ENCODE measurements at regions not wholly inside any gene's neighbourhood (a gene's known extent, or its start where the extent isn't known, plus 50 kb on each side); places are given as distances from the start of the nearest gene placed in this dataset.

- no peak for DNase-seq (ENCODE audit: low read depth)
Measured at GRCh38 chr2:239619369-239619768, 218.5 kb upstream of the HDAC4 start.

GRCh38 chr2:239616729-239617128, 215.9 kb upstream of the HDAC4 start:
- no peak for DNase-seq (ENCODE audit: low read depth)

- DNase-seq (ENCODE audit: low read depth) = no peak
Measured at GRCh38 chr2:239612133-239612532, 211.3 kb upstream of the HDAC4 start.

- DNase-seq (ENCODE audit: low read depth) = no peak
Measured at GRCh38 chr2:239611222-239611795, 210.5 kb upstream of the HDAC4 start.

- no peak for DNase-seq (ENCODE audit: low read depth)
Measured at GRCh38 chr2:239610457-239611221, 209.8 kb upstream of the HDAC4 start.

- no peak for DNase-seq (ENCODE audit: low read depth)
Measured at GRCh38 chr2:239609607-239610310, 208.9 kb upstream of the HDAC4 start.

- DNase-seq (ENCODE audit: low read depth) = no peak
Measured at GRCh38 chr2:239609162-239609561, 208.3 kb upstream of the HDAC4 start.

- no peak for DNase-seq (ENCODE audit: low read depth)
Measured at GRCh38 chr2:239608723-239609122, 207.9 kb upstream of the HDAC4 start.

GRCh38 chr2:239608260-239608659, 207.4 kb upstream of the HDAC4 start:
- no peak for DNase-seq (ENCODE audit: low read depth)

- no peak for DNase-seq (ENCODE audit: low read depth)
Measured at GRCh38 chr2:239607517-239608191, 206.8 kb upstream of the HDAC4 start.

GRCh38 chr2:239606741-239607516, 206.1 kb upstream of the HDAC4 start:
- no peak for DNase-seq (ENCODE audit: low read depth)

- DNase-seq (ENCODE audit: low read depth) = no peak
Measured at GRCh38 chr2:239605976-239606375, 205.2 kb upstream of the HDAC4 start.

- no peak for DNase-seq (ENCODE audit: low read depth)
Measured at GRCh38 chr2:239605409-239605808, 204.6 kb upstream of the HDAC4 start.

- DNase-seq (ENCODE audit: low read depth) = no peak
Measured at GRCh38 chr2:239604861-239605260, 204.0 kb upstream of the HDAC4 start.

- DNase-seq (ENCODE audit: low read depth) = no peak
Measured at GRCh38 chr2:239603411-239604356, 202.9 kb upstream of the HDAC4 start.

GRCh38 chr2:239602290-239603282, 201.8 kb upstream of the HDAC4 start:
- no peak for DNase-seq (ENCODE audit: low read depth)

GRCh38 chr2:239601880-239602279, 201.1 kb upstream of the HDAC4 start:
- no peak for DNase-seq (ENCODE audit: low read depth)

GRCh38 chr2:239601201-239601851, 200.5 kb upstream of the HDAC4 start:
- DNase-seq (ENCODE audit: low read depth) = no peak

- DNase-seq (ENCODE audit: low read depth) = no peak
Measured at GRCh38 chr2:239600650-239601049, 199.8 kb upstream of the HDAC4 start.
